OCI-LY1 (cell line): ENCODE measurements at regions not wholly inside any gene's neighbourhood (a gene's known extent, or its start where the extent isn't known, plus 50 kb on each side); places are given as distances from the start of the nearest gene placed in this dataset.

Experiments
- CTCF ChIP-seq: fragments of 200-600 bp; sonication (generic), shearing (Covaris generic); IDR thresholded peaks from 2 replicates; pipeline ENCODE4 v1.5.1; 2017; ENCODE audit warnings: mild to moderate bottlenecking, antibody characterized with exemption, low read length, moderate library complexity, mixed read lengths
- EZH2 ChIP-seq: fragments of 200-600 bp; sonication (generic), shearing (Covaris generic); IDR thresholded peaks from 2 replicates; pipeline ENCODE4 v1.8.0; 2017; ENCODE audit warnings: borderline replicate concordance, mixed run types, mild to moderate bottlenecking, antibody characterized with exemption, low read length, moderate library complexity, mixed read lengths

- TF ChIP-seq CTCF (no peak), EZH2 (no peak)
Measured at GRCh38 chr3:27655547-27655946, 66.6 kb downstream of the EOMES start.
